Right atrium auricular region (tissue), 2 donors: ENCODE measurements at regions not wholly inside any gene's neighbourhood (a gene's known extent, or its start where the extent isn't known, plus 50 kb on each side); places are given as distances from the start of the nearest gene placed in this dataset.

Experiments used
- DNase-seq: peaks from one replicate; pipeline ENCODE4 v3.0.0-alpha.2; 2019; ENCODE audit warnings: low spot score
- H3K27ac ChIP-seq, 2 donors: fragments of 200-600 bp; sonication (generic); 1 replicate in 1 of 2; 2 replicates in 1 of 2; pipeline ENCODE4 v1.5.1; 2016 to 2019
- H3K27me3 ChIP-seq, 2 donors: fragments of 200-600 bp; sonication (generic); one replicate each; pipeline versions ENCODE4 v1.5.1 to v1.6.0; 2017 to 2019
- H3K36me3 ChIP-seq: fragments of 200-600 bp; sonication (generic); one replicate; pipeline ENCODE4 v1.5.1; 2016
- H3K4me1 ChIP-seq, 2 donors: fragments of 200-600 bp; sonication (generic); one replicate each; pipeline versions ENCODE4 v1.5.1 to v1.6.0; 2017 to 2019
- H3K4me3 ChIP-seq, 2 donors: fragments of 200-600 bp; sonication (generic); 1 replicate in 1 of 2; 2 replicates in 1 of 2; pipeline ENCODE4 v1.5.1; 2017 to 2019; ENCODE audit warnings: mild to moderate bottlenecking in 1 of 2, moderate library complexity in 1 of 2
- H3K9me3 ChIP-seq, 2 donors: fragments of 200-600 bp; sonication (generic); one replicate each; pipeline ENCODE4 v1.5.1; 2019
- CTCF ChIP-seq, 2 donors: fragments of 200-600 bp; sonication (generic); IDR thresholded peaks; one replicate each; pipeline ENCODE4 v1.5.1; 2019; ENCODE audit warnings: antibody characterized with exemption in 2 of 2

GRCh38 chr11:134654161-134654915 is 242.3 kb upstream of the B3GAT1 start:
- DNase-seq: peak; percentile 28
- Histone ChIP-seq H3K4me3 (no peak overlapping the region), H3K27ac (no peak overlapping the region), H3K36me3 (no peaks in the 10 kb centered on the region), H3K9me3 (no peaks in the 10 kb centered on the region), H3K4me1 (no peaks in the 10 kb centered on the region), H3K27me3 (no peaks in the 10 kb centered on the region)
- no peak for TF ChIP-seq CTCF (IDR thresholded peaks at IDR 0.05)

- H3K4me3 ChIP-seq: no peak overlapping the region
- no peak overlapping the region for H3K27ac ChIP-seq
- no peak for TF ChIP-seq CTCF (IDR thresholded peaks at IDR 0.05)
- no peaks in the 10 kb centered on the region for H3K4me1 ChIP-seq
- peak; percentile 53 for DNase-seq
- no peaks in the 10 kb centered on the region for H3K27me3 ChIP-seq
- H3K36me3 ChIP-seq: no peaks in the 10 kb centered on the region
- H3K9me3 ChIP-seq: no peaks in the 10 kb centered on the region
Measured at GRCh38 chr11:134652586-134653255, 240.7 kb upstream of the B3GAT1 start.

GRCh38 chr11:134647066-134647743 is 235.2 kb upstream of the B3GAT1 start:
- no peak overlapping the region for H3K27ac ChIP-seq
- no peaks in the 10 kb centered on the region for H3K4me1 ChIP-seq
- no peak for TF ChIP-seq CTCF (IDR thresholded peaks at IDR 0.05)
- no peak overlapping the region for H3K4me3 ChIP-seq
- H3K27me3 ChIP-seq: no peaks in the 10 kb centered on the region
- DNase-seq: no peak
- no peaks in the 10 kb centered on the region for H3K36me3 ChIP-seq
- H3K9me3 ChIP-seq: no peaks in the 10 kb centered on the region

GRCh38 chr11:134646561-134646960 is 234.5 kb upstream of the B3GAT1 start:
- no peak for TF ChIP-seq CTCF (IDR thresholded peaks at IDR 0.05)
- no peaks in the 10 kb centered on the region for H3K4me1 ChIP-seq
- no peak overlapping the region for H3K4me3 ChIP-seq
- no peaks in the 10 kb centered on the region for H3K27me3 ChIP-seq
- H3K36me3 ChIP-seq: no peaks in the 10 kb centered on the region
- H3K27ac ChIP-seq: no peak overlapping the region
- DNase-seq: no peak
- H3K9me3 ChIP-seq: no peaks in the 10 kb centered on the region

GRCh38 chr11:134645576-134645975 is 233.5 kb upstream of the B3GAT1 start:
- Histone ChIP-seq H3K36me3 (no peaks in the 10 kb centered on the region), H3K27ac (no peak overlapping the region), H3K27me3 (no peaks in the 10 kb centered on the region), H3K4me3 (no peak overlapping the region), H3K4me1 (no peaks in the 10 kb centered on the region), H3K9me3 (no peaks in the 10 kb centered on the region)
- DNase-seq: no peak
- TF ChIP-seq CTCF (IDR thresholded peaks at IDR 0.05): no peak
